Activated CD4-positive, CD25-positive, alpha-beta regulatory T cell treated with anti-CD3 and anti-CD28 coated beads, Interleukin-2, amount 50 U/mL, for 72 hours (primary cell): ENCODE measurements at regions not wholly inside any gene's neighbourhood (a gene's known extent, or its start where the extent isn't known, plus 50 kb on each side); places are given as distances from the start of the nearest gene placed in this dataset.

ENCODE experiments used
- DNase-seq: peaks from one replicate; pipeline ENCODE4 v3.0.0; 2021

- DNase-seq, result no peak
These were observed 212.3 kb downstream of the TFAP2C start for GRCh38 chr20:56841346-56841908.

- DNase-seq, result no peak
These were observed 212.9 kb downstream of the TFAP2C start for GRCh38 chr20:56842056-56842455.

- DNase-seq, result no peak
These were observed 214.3 kb downstream of the TFAP2C start for GRCh38 chr20:56843386-56843785.

GRCh38 chr20:56843817-56844216 lies 214.7 kb downstream of the TFAP2C start:
- no peak for DNase-seq

GRCh38 chr20:56845546-56846086 lies 216.5 kb downstream of the TFAP2C start:
- DNase-seq, result no peak

GRCh38 chr20:56848561-56848960 lies 219.5 kb downstream of the TFAP2C start:
- DNase-seq, result no peak

- no peak for DNase-seq
These were observed 222.4 kb downstream of the TFAP2C start for GRCh38 chr20:56851552-56851951.

- no peak for DNase-seq
These were observed 226.6 kb downstream of the TFAP2C start for GRCh38 chr20:56855708-56856107.

- no peak for DNase-seq
These were observed 228.8 kb downstream of the TFAP2C start for GRCh38 chr20:56857950-56858349.

- no peak for DNase-seq
These were observed 230.1 kb downstream of the TFAP2C start for GRCh38 chr20:56859039-56859800.

- DNase-seq, result no peak
These were observed 230.7 kb downstream of the TFAP2C start for GRCh38 chr20:56859801-56860261.

- DNase-seq, result no peak
These were observed 231.3 kb downstream of the TFAP2C start for GRCh38 chr20:56860413-56860812.

GRCh38 chr20:56861590-56861989 lies 232.5 kb downstream of the TFAP2C start:
- DNase-seq, result no peak

GRCh38 chr20:56865055-56865454 lies 235.9 kb downstream of the TFAP2C start:
- no peak for DNase-seq

GRCh38 chr20:56867128-56867527 lies 238.0 kb downstream of the TFAP2C start:
- DNase-seq, result no peak

GRCh38 chr20:56868746-56869145 lies 239.6 kb downstream of the TFAP2C start:
- no peak for DNase-seq

GRCh38 chr20:56870271-56870670 lies 241.2 kb downstream of the TFAP2C start:
- no peak for DNase-seq

- DNase-seq, result no peak
These were observed 242.6 kb downstream of the TFAP2C start for GRCh38 chr20:56871691-56872090.

- no peak for DNase-seq
These were observed 243.7 kb downstream of the TFAP2C start for GRCh38 chr20:56872620-56873458.

GRCh38 chr20:56873836-56874235 lies 244.7 kb downstream of the TFAP2C start:
- DNase-seq, result no peak

- DNase-seq, result no peak
These were observed 246.1 kb downstream of the TFAP2C start for GRCh38 chr20:56875052-56875659.

- no peak for DNase-seq
These were observed 246.7 kb downstream of the TFAP2C start for GRCh38 chr20:56875803-56876202.

GRCh38 chr20:56885521-56885920 lies 256.4 kb downstream of the TFAP2C start:
- DNase-seq, result no peak
